ENCODE measurements at regions not wholly inside any gene's neighbourhood (a gene's known extent, or its start where the extent isn't known, plus 50 kb on each side); places are given as distances from the start of the nearest gene placed in this dataset.

DNA sequence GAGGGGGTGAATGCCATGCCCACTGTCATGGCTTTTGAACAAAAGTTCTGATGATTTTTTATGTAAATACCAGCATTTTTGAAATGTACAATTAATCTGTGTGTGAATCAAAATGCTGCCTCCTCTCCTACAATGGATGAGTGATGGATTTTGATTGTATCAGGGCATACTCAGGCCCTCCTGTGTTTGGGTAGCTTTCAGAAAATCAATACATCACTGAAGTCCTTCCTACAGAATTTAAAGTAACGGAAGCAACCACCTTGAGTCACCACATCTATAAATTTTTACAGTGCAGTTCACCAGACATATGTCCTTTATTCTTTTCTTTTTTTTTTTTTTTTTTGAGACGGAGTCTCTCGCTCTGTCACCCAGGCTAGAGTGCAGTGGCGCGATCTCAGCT is 867.3 kb downstream of the EPHA4 start:
- TF ChIP-seq, protein P1, sequence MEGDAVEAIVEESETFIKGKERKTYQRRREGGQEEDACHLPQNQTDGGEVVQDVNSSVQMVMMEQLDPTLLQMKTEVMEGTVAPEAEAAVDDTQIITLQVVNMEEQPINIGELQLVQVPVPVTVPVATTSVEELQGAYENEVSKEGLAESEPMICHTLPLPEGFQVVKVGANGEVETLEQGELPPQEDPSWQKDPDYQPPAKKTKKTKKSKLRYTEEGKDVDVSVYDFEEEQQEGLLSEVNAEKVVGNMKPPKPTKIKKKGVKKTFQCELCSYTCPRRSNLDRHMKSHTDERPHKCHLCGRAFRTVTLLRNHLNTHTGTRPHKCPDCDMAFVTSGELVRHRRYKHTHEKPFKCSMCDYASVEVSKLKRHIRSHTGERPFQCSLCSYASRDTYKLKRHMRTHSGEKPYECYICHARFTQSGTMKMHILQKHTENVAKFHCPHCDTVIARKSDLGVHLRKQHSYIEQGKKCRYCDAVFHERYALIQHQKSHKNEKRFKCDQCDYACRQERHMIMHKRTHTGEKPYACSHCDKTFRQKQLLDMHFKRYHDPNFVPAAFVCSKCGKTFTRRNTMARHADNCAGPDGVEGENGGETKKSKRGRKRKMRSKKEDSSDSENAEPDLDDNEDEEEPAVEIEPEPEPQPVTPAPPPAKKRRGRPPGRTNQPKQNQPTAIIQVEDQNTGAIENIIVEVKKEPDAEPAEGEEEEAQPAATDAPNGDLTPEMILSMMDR (conservative IDR thresholded peaks at IDR 0.05; ENCODE audit: low read depth, low read length) = no peak
- TF ChIP-seq EZH2 (IDR thresholded peaks at IDR 0.05; ENCODE audit: low read length, unreplicated experiment) = no peak
- no peak for TF ChIP-seq EZH2phosphoT487 (IDR thresholded peaks at IDR 0.05; ENCODE audit: borderline replicate concordance, low read length)
